SK-N-SH (cell line): ENCODE measurements at regions not wholly inside any gene's neighbourhood (a gene's known extent, or its start where the extent isn't known, plus 50 kb on each side); places are given as distances from the start of the nearest gene placed in this dataset.

ENCODE experiments used
- EP300 ChIP-seq, 2 experiments: IDR thresholded peaks; 2 replicates each; pipeline versions ENCODE4 v1.4.0 to v1.6.1; 2012; ENCODE audit warnings: borderline replicate concordance in 1 of 2, low read depth in 1 of 2, low read length in 1 of 2
- TAF1 ChIP-seq: IDR thresholded peaks from 2 replicates; pipeline ENCODE4 v1.6.1; 2012; ENCODE audit warnings: low read depth, mild to moderate bottlenecking, low read length, moderate library complexity, borderline replicate concordance

- TF ChIP-seq TAF1 (no peak), EP300 (IDR thresholded peaks at IDR 0.05; ENCODE audit: borderline replicate concordance in 1 of 2, low read depth in 1 of 2, low read length in 1 of 2) (no peak)
These were observed 557.2 kb upstream of the ARID1B start for GRCh38 chr6:156219973-156220372.
